ENCODE measurements at regions not wholly inside any gene's neighbourhood (a gene's known extent, or its start where the extent isn't known, plus 50 kb on each side); places are given as distances from the start of the nearest gene placed in this dataset.

DNA sequence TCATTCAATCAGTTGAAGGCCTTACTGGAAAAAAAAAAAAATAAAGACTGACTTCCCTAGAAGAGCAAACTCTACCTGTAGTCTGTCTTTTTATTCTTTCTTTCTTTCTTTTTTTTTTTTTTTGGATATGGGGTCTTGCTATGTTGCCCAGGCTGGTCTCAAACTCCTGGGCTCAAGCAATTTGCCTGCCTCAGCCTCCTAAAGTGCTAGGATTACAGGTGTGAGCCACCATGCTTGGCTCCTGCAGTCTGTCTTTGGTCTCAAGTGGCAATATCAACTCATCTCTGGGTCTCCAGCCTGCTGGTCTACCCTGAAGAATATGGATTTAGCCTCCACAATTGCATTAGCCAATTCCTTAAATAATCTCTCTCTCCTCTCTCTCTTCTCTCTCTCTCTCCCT, 167.7 kb upstream of the P2RY1 start:
- peaks cover 6 to 7% of the 10 kb centered on the region in 2 experiments for H3K9me3 Mint-ChIP-seq
- no peak overlapping the region for H4K8ac ChIP-seq (replicated peaks; ENCODE audit: insufficient read length, low read depth, low read length)
- no peak overlapping the region for H2AK5ac ChIP-seq (ENCODE audit: insufficient read length, low read length)
- H3T11ph ChIP-seq (ENCODE audit: low read length), result no peak overlapping the region
- H3K56ac ChIP-seq (ENCODE audit: insufficient read length, low read depth, low read length), result no peak overlapping the region
- H4K91ac ChIP-seq (ENCODE audit: insufficient read length, low read depth, low read length), result no peak overlapping the region
- H3K4me1 Mint-ChIP-seq, result peaks cover 3 to 5% of the 10 kb centered on the region in 2 experiments
- no peaks in the 10 kb centered on the region for H3K4me1 ChIP-seq (ENCODE audit: insufficient read depth, low read length)
- H2BK120ac ChIP-seq (ENCODE audit: low read depth, low read length, poor library complexity, severe bottlenecking), result no peak overlapping the region
- no peak overlapping the region for H2BK12ac ChIP-seq (ENCODE audit: insufficient read length, low read depth, low read length)
- no peak overlapping the region for H2BK15ac ChIP-seq (ENCODE audit: low read depth, low read length)
- H2BK20ac ChIP-seq (ENCODE audit: low read depth, low read length, poor library complexity, severe bottlenecking), result no peak overlapping the region
- no peak overlapping the region for H3K23ac ChIP-seq (ENCODE audit: insufficient read length, low read depth, low read length)
- no peak overlapping the region for H3K4me3 Mint-ChIP-seq
- H3K36me3 Mint-ChIP-seq (ENCODE audit: insufficient read depth in 1 of 3, low read depth in 3 of 3), result peaks cover 2 to 3% (median 2%) of the 10 kb centered on the region in 3 experiments; a peak in 3 of 7 replicates
- no peak overlapping the region for H2BK5ac ChIP-seq (ENCODE audit: insufficient read length, low read length)
- no peak for DNase-seq
- H3K27ac ChIP-seq (ENCODE audit: insufficient read length, low read depth, low read length), result no peak overlapping the region
- no peak overlapping the region for H3K27ac Mint-ChIP-seq
- H2AFZ ChIP-seq (ENCODE audit: low read length), result no peak overlapping the region
- H3K18ac ChIP-seq (ENCODE audit: insufficient read length, low read depth, low read length), result no peak overlapping the region
- no peaks in the 10 kb centered on the region for H3K27me3 Mint-ChIP-seq (ENCODE audit: low read depth)
- H4K5ac ChIP-seq (ENCODE audit: insufficient read length, low read depth, low read length), result no peak overlapping the region
- H3K27me3 ChIP-seq (ENCODE audit: insufficient read depth, low read length), result no peaks in the 10 kb centered on the region
- H3K14ac ChIP-seq (ENCODE audit: insufficient read depth, low read length), result no peak overlapping the region
- H3K9me3 ChIP-seq (ENCODE audit: control insufficient read depth, low read depth, low read length), result no peaks in the 10 kb centered on the region
- no peak overlapping the region for H3K9ac ChIP-seq (ENCODE audit: extremely low read depth, insufficient read length, low read length)
- no peaks in the 10 kb centered on the region for H3K79me1 ChIP-seq (ENCODE audit: insufficient read depth, low read depth, low read length, poor library complexity, severe bottlenecking)
- no peak overlapping the region for H3K4me2 ChIP-seq (ENCODE audit: insufficient read depth, insufficient read length, low read length)
- no peak overlapping the region for H3K4ac ChIP-seq (ENCODE audit: low read depth, low read length)
- no peaks in the 10 kb centered on the region for H3K23me2 ChIP-seq (ENCODE audit: insufficient read length, low read depth, low read length, poor library complexity, severe bottlenecking)
- no peaks in the 10 kb centered on the region for H3K79me2 ChIP-seq (ENCODE audit: insufficient read depth, low read length)
- no peaks in the 10 kb centered on the region for H4K20me1 ChIP-seq (ENCODE audit: control insufficient read depth, insufficient read depth, insufficient read length)
- TF ChIP-seq CTCF (conservative IDR thresholded peaks at IDR 0.05), result no peak

All from H9 (cell line).